ENCODE measurements at regions not wholly inside any gene's neighbourhood (a gene's known extent, or its start where the extent isn't known, plus 50 kb on each side); places are given as distances from the start of the nearest gene placed in this dataset.
"Not testable (repeated sequence)": the region's sequence is repeated elsewhere in the genome, so short reads cannot be mapped to it uniquely, and the experiment has no call there.

DNA sequence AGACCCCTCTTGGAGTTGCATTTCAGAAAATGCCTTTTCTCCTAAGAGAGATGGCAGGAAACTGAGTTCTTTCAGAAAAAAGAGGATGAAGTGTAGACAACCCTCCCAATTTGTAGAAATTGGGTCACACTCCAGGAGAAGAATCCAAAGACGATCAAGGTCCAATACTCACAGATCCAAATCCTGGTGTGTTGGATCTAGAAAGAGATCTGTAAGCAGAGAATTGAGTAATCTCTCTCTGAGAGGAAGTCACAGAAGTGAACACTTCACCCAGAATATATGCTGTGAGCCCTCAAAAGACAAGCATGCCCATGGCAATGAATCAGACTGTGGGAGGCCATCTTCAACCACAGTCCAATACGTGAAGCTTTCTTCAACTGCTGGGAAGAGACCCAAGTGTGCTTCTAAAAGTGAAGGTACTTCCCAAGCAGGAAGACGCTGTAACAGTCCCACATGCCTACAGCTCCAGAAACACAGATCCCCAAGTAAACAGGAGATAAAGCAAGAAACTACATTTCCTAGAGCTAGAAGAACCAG is 182.7 kb downstream of the SMC2 start:
- no peak for DNase-seq

- no peak for DNase-seq
Measured at GRCh38 chr9:104278929-104279496, 184.9 kb downstream of the SMC2 start.

- no peak for DNase-seq
Measured at GRCh38 chr9:104279535-104280177, 185.5 kb downstream of the SMC2 start.

DNA sequence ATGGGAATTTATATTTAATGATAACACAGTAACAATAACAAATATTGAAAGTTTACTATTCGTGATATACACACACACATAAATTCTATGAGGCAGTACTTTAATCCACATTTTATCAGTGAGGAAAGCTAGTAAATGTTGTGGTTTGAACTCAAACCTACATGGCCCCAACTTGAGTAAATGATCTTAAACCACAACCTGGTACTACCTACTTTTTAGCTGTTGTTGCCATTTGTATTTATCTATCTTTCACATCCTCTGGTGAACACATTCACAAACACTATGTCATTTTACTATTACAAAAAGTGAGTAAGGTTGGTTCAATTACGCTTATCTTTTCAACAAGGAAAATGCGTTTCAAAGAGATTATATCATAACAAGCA is 186.1 kb downstream of the SMC2 start:
- DNase-seq, result no peak

DNA sequence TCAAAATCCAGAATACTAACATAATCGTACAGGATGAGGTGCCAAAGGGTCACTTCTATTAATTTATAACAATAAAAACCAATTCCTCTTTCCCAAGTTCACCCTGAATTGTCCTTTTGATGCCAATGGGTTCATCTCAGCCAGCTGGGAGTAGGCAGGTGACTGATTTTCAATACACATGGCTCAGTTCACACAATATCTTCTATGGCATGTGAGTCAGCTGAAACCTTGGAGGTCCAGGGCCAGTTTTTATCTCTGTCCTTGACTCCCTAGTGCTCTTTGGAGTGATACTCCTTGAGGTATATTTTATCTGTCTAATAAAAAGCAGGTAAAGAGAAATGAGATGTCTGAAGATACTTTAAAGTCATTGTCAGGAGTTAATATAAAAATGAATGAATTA is 186.6 kb downstream of the SMC2 start:
- DNase-seq, result no peak

- DNase-seq, result no peak
Measured at GRCh38 chr9:104286187-104286586, 192.1 kb downstream of the SMC2 start.

DNA sequence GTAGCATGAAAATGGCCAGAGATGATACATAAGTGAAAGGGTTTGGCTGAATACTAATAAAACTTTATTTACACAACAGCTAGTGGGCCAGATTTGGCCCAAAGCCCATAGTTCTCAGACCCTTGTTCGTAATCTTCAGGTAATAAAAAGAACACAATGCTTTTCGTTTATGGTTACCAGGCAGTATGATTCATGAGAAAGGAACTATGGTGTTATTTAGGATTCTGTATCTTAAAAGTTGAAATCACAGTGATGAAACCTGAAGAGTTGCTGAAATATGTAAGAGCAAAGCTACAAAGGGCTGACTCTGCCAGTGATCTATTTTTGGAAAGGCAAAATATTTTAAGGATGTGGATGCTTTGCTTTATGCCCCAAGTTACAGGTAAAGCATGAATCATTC is 192.7 kb downstream of the SMC2 start:
- DNase-seq, result no peak

DNA sequence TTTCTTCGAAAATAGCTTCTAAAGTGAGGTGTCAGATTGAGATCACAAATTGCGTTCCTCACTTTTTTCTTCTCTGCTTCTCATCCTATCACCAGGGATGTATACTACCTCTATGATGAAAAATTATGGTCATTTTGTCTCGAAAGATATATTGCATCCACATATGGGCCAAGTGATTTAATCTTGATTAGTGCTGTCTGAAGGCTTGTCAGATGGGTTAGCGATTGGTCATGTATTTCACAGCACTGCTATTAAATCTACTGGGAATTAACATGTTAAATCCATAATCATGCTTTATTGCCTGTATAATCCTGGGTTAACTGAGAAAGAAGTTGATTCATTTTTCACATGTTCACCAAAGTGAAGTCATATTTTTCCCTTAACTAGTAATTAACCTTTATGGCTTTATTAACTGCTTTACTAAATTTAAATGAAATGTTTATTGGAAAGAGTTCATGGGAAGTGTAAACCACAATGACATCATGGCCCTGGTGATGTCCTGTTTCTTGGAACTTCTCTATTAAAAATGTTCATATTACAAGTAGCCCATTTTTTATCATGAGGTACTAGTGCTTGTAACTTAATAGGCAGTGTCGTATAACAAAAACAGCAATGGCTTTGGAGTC is 193.3 kb downstream of the SMC2 start:
- DNase-seq, result no peak

DNA sequence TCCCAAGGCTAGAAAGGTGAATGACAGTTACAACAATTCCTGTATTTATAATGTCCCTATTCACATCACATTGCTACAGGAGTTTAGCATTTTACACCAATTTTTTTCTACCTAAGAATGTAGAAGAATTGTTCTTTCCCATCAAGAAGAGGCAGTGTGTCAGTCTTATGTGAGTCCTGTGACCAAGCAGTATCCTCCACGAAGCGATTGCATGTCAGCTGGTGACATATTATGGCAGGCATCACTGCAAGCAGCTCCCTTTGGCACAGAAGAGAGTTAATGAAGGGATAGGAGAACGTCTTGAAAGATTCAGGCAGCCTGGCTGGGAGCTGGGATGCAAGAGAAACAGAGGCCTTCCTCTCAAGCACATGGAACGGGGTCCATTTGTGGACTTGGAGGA is 199.8 kb downstream of the SMC2 start:
- no peak for DNase-seq

- no peak for DNase-seq
Measured at GRCh38 chr9:104300124-104300523, 203.9 kb upstream of the OR13F1 start.

GRCh38 chr9:104301755-104302154 is 202.3 kb upstream of the OR13F1 start:
- DNase-seq, result no peak

GRCh38 chr9:104302775-104303174 is 201.3 kb upstream of the OR13F1 start:
- no peak for DNase-seq

DNA sequence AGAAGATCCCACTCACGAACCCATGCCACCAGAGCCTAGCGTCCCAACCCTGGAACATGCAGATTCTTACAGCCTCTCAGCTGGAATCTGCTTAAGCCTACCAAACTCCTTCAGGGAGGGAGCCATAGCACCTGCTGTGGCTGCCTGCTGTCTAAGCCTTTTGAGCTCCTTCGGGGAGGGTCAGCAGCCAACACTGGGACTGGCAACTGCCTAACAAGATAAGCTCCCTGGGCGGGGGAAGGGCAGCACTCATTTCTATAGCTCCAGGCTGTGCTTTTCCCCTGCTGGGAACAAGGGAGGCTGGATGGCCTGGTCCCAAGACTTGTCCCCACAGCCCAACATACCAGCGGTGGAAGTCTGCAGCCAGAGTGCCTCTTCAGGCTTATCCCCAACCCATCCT is 199.1 kb upstream of the OR13F1 start:
- no peak for DNase-seq

- DNase-seq, result no peak
Measured at GRCh38 chr9:104313396-104314110, 190.5 kb upstream of the OR13F1 start.

- DNase-seq, result not testable (repeated sequence)
Measured at GRCh38 chr9:104316201-104317009, 187.7 kb upstream of the OR13F1 start.

- no peak for DNase-seq
Measured at GRCh38 chr9:104319198-104319597, 184.9 kb upstream of the OR13F1 start.

- no peak for DNase-seq
Measured at GRCh38 chr9:104319685-104320084, 184.4 kb upstream of the OR13F1 start.

DNA sequence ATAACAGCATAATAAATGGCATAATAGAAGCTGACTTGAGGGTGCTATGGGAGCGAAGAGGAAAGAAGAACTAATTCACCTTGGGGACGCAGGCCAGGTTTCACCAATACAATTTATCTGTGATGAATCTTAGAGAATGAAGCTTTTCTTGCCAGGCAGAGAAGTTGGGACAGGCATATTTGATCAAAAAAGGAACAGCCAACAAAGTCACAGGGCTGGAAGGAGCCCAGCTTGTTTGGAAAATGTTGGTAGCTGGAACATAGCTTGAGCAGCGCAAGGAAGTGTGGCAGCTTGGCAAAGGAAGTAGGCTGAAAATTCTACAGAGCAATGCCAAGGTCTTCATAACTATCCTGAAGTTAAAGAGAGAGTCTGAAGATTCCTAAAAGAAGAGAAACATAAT is 181.5 kb upstream of the OR13F1 start:
- no peak for DNase-seq

DNA sequence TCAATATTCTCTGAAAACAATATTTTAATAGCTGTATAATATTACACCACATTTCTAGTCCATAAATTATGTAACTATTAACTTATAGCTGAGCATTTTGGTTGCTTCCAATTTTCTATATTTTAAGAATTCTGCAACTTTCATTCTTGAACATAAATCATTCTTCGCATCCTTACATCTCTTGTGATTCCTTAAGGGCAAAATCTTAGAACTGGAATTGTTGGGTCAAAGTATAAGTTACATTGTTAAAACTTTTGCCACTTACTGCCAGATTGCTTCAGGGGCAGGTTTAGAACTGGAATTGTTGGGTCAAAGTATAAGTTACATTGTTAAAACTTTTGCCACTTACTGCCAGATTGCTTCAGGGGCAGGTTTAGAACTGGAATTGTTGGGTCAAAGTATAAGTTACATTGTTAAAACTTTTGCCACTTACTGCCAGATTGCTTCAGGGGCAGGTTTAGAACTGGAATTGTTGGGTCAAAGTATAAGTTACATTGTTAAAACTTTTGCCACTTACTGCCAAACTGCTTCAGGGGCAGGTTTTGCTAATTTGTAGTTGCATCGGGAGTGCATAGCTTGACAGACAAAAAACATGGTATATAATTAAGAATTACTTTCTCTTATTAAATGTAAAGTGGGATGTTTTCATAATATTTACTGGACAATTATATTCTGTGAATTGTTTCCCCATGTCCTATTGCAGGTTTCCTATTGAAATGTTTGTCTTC is 179.9 kb upstream of the OR13F1 start:
- not testable (repeated sequence) for DNase-seq

DNA sequence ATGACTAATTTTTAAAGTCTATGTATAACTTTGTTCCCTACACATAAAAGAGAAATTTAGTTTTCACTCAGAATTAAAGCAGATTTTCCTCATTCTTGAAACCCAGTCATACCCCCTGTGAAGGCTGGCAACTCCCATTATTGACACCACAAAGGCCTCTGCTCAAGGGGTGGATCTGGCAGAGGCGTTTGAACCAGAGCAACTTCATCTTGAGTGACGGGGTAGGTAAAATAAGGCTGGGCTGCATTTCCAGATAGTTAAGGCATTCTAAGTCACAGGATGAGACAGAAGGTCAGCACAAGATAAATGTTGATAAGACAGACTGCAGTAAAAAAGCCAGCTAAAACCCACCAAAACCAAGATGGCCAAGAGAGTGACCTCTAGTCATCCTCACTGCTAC is 177.2 kb upstream of the OR13F1 start:
- no peak for DNase-seq

DNA sequence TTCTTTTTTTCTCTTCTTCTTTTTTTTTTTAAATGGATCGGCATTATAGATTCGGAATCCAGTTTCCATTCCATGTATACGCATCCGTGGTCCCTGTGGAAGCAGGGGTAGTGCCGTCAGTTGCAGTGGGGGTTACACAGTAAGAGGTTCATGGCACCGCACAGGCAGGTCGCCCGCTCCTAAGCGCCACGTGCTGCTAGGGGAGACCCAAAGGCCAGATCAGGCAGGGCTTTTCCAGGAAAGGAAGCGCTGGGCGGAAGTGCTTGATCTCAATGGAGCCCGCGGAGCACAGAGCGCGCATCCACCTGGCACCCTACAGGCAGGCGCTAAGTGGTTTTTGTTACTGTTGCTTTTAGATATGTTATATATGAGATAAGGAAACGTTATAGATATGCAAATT is 174.8 kb upstream of the OR13F1 start:
- DNase-seq, result no peak

DNA sequence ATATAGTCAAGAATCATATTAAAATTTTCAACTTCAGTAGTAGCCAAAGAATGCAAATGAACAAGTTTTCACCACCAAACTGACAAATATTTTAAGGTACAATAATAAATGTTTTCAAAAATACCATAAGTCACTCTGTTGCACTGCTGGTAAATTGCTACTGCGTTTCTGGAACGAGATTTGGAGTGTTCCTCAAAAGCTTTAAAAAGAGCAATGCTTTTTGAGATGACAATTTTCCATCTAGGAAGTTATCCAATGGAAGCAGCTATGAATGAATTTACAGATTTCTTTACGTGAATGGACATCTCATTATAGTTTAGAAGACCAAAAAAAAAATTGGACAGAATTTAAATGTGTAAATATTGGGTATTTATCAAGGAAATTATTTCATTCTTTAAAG is 173.2 kb upstream of the OR13F1 start:
- no peak for DNase-seq

All from NCI-H1436 treated with DMSO at 0.1 percent for 48 hours (cell line).